ENCODE measurements at regions not wholly inside any gene's neighbourhood (a gene's known extent, or its start where the extent isn't known, plus 50 kb on each side); places are given as distances from the start of the nearest gene placed in this dataset.
A peak's percentile ranks its signal among the peaks of the same experiment; 100 is the strongest.
"Not testable (repeated sequence)": the region's sequence is repeated elsewhere in the genome, so short reads cannot be mapped to it uniquely, and the experiment has no call there.

DNA sequence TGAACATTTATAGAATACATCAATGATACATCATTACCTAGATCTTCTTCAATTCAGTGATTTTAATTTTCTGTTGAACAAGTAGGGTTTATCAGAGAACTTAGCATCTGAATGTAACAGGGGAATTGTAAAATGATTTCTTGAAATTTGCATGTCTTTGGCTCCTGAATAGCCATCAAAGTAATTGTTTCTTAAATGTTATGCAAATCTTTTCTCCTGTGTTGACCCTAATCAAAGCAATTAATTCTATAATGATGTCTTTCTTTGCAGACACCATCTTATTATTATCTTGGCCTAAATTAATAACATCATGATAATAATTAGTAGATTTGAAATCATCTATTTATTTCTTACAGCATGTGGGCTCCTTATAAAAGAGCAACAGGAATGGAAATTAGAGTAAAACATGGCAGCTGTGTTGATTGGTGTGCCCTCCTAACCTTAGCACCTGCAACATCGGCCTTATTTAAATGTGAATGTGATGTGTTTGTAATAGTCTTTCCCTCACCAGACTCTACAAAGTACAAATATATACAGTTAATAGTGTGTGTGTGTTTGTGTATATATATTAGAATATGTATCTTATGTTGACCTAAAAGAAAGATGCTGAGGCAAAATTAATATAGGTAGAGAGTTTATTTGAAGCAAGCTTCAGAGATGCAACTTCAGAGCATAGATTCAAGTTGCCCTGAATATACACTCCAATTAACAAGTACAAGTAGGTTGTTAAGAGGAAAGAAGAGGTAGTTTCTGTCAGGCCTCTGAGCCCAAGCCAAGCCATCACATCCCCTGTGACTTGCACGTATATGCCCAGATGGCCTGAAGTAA lies 328.0 kb upstream of the TECRL start:
- FAIRE-seq (no peak), DNase-seq (ENCODE audit: low spot score) (no peak)

DNA sequence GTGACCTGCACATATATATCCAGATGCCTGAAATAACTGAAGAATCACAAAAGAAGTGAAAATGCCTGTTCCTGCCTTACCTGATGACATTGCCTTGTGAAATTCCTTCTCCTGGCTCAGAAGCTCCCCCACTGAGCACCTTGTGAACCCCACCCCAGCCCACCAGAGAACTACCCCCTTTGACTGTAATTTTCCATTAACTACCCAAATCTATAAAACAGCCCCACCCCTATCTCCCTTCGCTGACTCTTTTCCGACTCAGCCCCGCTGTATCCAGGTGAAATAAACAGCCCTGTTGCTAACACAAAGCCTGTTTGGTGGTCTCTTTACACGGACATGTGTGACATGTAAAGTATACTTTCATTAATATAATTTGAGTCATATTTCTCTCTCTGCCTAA lies 320.3 kb upstream of the TECRL start:
- no peak for FAIRE-seq
- DNase-seq (ENCODE audit: low spot score), result no peak

DNA sequence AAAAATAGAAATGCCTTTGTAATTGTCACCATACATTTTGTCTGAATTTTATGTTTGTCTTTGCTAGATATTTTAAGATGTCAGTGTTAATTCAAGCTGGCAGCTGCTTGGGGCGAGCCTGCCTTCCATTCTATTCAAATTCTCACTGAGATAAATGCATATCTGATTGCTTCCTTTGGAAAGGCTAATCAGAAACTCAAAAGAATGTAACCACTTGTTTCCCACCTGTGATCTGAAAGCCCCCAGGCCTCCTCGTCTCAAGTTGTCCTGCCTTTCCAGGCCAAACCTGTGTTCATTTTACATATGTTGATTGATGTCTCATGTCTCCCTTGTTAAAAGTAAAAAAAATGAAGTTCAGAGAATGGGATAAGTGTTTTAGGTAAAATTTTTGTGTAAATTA lies 318.7 kb upstream of the TECRL start:
- no peak for FAIRE-seq
- DNase-seq (ENCODE audit: low spot score), result no peak

DNA sequence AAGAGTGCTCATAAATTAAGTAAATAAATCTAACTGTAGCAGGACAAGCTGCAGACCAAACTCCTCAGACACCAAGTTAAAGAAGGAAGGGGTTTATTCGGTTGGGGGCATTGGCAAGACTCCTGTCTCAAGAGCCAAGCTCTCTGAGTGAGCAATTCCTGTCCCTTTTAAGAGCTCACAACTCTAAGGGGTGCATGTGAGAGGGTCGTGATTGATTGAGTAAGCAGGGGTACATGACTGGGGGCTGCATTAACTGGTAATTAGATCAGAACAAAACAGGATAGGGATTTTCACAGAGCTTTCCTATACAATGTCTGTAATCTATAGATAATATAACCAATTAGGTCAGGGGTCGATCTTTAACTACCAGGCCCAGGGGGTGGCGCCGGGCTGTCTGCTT lies 318.1 kb upstream of the TECRL start:
- not testable (repeated sequence) for FAIRE-seq; DNase-seq (ENCODE audit: low spot score)

DNA sequence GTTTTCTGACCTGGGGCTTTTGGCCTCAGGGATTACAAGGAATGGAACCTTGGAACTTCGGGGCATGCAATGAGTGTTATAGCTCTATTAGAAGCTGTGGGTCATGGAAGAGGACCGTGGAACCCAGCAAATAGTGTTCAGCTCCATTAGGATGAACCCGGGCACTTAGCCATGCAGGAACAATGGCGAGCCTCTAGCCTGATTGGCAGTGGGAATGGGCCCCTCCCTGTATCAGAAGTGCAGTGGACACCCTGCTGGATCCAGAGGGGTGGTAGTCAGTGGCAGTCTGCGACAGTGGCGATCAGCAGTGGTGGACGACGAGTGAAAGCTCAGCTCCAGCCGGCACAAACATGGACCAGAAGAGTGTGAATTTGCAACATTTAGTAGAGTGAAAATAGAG lies 315.4 kb upstream of the TECRL start:
- FAIRE-seq, result no peak
- DNase-seq (ENCODE audit: low spot score), result no peak

DNA sequence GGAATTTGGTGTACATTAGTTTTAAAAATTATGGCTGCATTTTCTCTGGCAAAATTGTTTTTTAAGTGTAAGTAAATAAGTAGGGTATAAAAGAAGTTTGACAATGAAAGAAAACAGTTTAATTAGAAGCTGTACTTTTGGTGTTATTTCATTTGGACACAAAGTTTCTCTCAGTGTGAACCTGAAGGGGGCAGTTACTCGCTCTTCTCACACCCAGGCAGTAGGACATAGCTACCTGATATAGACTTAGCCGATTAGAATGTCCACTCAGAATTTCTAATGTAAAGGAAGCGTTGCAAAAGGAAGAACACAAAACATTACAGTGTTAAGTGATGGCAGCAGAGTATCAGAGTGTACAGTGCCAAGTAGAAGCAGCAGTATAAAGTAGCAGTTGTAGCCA lies 311.9 kb upstream of the TECRL start:
- no peak for FAIRE-seq
- no peak for DNase-seq (ENCODE audit: low spot score)

DNA sequence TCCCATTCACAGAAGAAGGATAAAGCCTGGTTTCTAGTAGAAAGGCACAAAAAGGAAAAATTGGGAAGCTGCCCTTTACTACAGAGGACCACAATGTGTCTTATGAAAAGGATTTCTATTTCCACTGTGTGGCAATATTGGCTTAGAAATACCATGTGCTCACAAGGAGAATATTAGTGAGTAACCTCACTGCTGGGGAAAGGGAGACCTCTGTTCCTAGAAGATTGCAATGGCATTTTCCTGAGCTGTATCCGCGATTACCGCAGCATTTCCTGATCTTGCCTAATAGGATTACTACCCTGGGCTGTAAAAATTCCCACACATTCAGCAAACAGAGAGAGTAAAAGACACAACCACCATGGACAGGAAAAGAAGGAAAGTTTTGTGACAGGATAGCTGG lies 308.8 kb upstream of the TECRL start:
- peak; percentile 8 for DNase-seq (ENCODE audit: low spot score)
- no peak for FAIRE-seq

DNA sequence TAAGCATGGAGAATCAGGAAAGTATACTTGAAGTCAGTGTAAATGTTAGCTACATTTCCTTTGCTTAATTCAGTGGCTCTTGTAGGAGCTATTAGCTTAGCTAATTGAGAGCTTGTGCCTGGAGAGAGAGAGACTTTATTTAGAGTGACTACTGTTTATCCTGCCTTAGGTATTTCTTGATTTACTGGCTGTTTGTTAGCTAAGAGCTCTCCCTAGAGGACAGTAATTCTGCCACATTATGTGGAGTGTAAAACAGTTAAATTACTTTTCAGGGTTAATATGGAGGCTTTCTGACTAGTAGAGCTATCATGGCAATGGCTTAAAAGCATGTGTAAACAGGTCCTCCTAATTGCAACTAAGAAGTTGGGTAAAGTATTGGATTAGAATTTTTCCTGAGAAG lies 306.5 kb upstream of the TECRL start:
- DNase-seq (ENCODE audit: low spot score) (no peak), FAIRE-seq (no peak)

DNA sequence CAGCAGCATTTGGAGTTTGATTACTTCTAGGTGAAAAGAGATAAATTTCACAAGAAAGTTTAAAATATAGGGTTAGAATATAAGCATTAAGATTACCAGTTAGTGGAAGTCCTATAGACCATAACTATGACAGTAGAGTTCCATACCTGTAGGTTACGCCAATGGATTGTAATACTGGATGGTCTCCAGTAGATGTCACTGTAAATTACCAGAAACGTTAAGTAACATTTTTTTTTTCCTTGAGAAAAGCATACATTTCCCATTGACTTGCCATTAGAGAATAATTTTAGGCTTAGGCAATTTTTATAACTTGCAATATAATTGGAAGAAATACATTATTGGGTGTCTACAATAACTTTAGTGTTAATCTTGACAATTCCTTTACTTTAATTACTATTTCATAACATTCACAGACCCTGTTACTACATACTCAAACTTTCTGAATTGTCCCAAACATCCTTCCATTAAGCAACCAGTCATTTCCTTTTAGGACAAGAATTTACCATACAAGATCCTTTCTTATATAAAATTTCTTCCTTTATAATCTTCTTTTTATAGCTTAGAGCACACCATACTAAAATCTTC lies 304.1 kb upstream of the TECRL start:
- FAIRE-seq (no peak), DNase-seq (ENCODE audit: low spot score) (peak; percentile 21)

DNA sequence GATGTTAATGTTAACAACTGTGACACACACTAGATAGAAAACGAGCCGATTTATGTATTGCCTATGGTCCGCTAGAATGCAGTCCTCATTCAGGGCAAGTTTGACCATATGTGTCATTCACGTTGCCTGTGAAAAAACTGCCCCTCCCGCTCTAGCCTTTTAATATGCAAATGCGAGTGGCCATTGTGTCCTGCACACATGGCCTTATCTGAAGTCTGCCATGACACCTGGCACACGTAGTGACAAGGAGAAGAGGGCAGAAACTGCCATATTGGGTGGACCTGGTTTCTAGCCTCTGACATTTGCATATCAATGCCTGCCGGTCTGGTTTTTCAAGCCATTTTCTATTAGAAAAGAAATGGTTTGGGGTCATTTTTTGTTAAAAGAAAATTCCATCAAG lies 303.3 kb upstream of the TECRL start:
- FAIRE-seq, result no peak

DNA sequence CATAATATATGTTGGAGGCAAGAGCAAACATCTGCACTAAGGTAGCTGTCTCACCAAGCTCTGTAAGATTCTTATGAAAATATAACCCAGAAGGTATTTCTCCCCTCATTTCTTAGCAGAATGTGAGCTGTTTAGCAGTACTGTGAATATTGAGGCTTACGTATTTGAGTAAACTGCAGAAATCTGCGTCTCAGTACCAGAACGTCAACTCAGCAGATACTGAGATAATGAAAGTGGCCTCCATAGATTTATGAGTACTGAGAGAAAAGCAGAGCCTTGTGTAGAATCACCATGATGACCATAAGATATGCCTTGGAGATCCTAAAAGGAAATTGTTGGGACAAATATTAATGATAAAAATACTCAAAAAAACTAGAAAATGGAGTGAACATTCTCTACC lies 296.7 kb upstream of the TECRL start:
- FAIRE-seq, result no peak
- DNase-seq (ENCODE audit: low spot score), result no peak

More for the DNA sequence above, 303.3 kb upstream of the TECRL start:
- DNase-seq (ENCODE audit: low spot score), result no peak

DNA sequence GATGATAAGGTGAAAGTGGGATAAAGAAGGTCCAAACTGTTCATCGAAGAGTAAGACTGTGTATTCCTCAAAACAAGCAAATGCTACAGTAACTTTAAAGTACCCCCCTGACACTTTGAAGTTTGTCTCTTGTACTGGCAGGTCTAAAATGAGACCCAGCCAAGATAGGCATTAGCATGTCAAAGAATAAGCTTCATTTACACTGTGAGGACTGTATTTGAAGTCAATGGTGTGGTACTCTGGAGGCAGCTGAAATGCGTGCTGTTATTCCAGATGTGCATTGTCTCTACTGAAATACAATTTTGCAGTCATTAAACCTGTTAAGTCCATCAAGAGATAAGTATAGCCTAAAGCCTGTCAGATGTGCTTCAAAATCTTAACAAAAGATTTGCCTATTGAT lies 288.9 kb upstream of the TECRL start:
- DNase-seq (ENCODE audit: low spot score) (no peak), FAIRE-seq (no peak)

DNA sequence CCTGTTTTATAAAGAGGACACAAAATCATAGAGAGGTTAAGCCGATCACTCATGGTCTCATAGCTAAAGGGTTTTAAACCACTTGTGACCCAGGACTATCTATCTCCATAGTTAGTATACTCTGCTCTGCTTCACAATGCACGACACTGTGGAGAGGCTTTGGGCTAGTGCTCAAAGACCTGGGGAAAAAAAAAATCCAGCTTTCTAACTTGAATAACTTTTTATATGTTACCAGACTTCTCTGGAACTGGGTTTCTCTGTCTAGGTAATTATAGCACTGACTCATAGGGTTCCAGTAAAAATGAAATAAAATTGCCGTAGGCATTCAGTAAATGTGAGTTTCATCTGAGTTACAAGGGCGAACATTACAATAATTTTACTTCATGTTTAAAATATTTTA lies 273.7 kb upstream of the TECRL start:
- DNase-seq (ENCODE audit: low spot score) (no peak), FAIRE-seq (no peak)

DNA sequence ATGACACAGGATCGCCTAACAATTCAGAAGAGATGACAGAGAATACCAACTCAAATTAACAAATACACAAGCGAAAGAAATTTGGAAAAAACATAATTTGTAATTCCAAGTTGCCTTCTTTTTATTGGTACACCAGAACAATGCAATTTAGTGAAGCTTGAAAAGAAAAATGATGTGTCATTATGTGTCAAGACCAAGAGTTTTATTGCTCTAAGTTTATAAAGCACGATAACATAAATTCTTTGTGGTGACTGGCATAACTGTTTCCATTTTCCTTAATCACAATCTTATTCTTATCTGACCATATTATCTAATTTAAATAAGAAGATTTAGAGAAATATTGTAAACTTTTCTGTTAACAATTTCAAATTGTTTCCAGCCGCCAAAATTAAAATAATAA lies 273.2 kb upstream of the TECRL start:
- no peak for FAIRE-seq

DNA sequence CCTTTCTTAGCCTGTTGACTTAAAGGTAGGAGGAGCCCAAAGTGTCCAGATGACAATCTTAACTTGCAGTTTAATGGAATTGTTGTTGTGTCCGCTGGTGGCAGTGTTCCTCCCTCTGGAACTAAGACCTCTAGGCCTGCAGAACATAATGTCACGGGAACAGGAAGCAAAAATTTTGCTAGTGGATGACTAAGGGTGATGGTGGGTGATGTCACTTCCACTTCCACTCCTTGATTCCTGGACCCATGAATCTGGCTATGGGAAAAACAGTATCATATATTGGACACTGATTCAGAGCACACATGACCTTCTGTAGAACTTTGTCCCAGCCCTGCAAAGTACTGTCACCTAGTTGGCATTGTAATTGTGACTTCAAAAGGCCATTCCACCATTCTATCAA lies 263.9 kb upstream of the TECRL start:
- FAIRE-seq; DNase-seq (ENCODE audit: low spot score): not testable (repeated sequence)

More for the DNA sequence above, 273.2 kb upstream of the TECRL start:
- no peak for DNase-seq (ENCODE audit: low spot score)

DNA sequence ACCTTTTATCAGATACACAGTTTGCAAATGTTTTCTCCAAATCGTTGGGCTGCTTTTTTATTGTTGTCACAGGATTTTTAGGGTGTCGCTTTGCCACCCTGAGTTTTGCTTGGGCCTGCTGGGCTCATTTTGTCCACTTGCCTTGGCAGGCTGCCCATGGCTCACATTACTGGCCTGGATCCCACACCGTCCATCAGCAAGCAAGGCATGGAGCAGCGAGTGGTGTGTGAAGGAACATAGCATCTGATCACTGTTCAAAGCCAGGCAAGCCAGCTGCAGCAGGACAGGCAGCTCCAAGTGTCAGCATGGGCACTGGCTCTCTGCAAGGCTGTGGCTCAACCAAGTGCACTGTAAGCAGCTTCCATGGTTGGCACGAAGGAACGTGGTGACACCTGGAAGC lies 261.4 kb upstream of the TECRL start:
- peak; percentile 23 for FAIRE-seq
- DNase-seq (ENCODE audit: low spot score), result no peak

DNA sequence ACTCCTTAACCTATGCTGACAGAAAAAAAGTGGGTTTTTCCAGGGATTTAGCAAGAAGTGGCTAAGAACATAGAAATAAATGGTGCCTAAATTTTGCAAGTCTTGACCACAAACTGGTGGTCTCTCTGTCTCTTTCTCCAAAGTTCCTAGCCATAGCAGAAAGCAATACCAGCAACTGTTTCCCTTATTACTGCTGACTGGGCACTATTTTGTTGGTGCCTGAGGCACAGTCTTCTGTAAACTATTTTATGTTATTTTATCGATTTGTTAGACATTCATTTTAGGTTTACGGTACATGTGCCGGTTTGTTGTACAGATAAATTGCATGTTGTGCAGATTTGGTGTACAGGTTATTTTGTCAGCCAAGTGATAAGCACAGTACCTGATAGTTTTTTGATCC lies 234.6 kb upstream of the TECRL start:
- FAIRE-seq, result no peak
- DNase-seq (ENCODE audit: low spot score), result no peak

DNA sequence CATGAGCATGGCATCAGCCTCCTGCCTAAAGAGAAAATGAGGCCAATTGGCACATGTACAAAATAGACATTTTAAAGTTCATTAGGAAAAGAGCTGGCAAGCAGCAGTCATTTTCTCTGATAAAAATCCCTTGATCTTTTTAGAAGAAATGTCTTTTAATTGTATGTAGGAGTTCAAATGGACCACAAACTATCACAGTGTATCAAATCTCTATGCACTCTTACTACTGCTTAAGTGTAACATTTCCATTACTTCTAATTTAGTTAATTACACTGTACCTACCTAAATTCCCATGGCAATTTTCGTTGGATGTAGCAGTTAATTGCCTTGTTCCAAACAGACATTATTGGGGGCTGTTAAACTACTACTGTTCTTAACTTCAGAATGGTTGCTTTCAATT lies 233.7 kb upstream of the TECRL start:
- FAIRE-seq (no peak), DNase-seq (ENCODE audit: low spot score) (no peak)

DNA sequence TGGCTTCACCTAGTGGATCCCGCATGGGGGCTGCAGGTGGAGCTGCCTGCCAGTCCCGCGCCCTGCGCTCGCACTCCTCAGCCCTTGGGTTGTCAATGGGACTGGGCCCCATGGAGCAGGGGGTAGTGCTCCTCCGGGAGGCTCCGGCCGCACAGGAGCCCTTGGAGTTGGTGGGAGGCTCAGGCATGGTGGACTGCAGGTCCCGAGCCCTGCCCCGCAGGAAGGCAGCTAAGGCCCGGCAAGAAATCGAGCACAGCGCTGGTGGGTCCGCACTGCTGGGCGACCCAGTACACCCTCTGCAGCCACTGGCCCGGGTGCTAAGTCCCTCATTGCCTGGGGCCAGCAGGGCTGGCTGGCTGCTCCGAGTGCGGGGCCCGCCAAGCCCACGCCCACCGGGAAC lies 231.2 kb upstream of the TECRL start:
- not testable (repeated sequence) for FAIRE-seq; DNase-seq (ENCODE audit: low spot score)

DNA sequence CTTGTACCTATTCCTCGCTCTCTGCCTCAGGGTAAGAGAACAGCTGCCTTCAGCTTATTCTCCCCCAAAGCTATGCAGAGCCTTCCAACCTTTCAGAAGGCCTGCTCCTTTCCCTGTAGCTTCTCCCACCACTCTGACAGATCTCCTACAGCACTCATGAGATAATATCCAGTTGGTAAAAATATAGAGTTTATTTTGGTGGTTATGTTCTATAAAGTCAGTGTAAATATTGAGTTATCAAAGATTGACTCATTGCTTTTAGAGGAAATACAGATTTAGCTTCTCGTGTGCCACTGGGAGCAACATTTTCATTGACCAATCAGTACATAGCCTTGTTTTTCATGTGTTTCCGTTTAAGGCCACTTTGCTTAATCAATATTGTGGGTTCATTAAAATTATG lies 216.2 kb upstream of the TECRL start:
- no peak for DNase-seq (ENCODE audit: low spot score)
- no peak for FAIRE-seq

DNA sequence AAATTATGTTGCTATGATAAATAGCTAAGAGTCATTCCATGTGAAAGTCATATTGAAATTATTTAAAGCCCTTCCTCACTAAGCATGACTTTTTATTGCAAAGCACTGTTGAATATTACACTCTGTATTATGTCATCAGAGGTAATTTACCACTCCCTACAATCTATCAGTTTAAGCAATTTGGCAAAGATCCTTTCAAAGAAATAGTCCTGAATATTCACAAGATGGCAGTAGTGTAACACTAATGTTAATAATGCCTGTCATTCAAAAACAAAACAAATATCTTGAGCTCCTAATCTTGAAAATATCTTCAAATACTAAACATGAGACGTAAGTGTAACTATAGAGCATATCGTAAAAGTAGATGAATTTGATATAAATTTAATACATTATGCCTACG lies 208.6 kb upstream of the TECRL start:
- peak; percentile 18 for DNase-seq (ENCODE audit: low spot score)
- FAIRE-seq, result no peak

DNA sequence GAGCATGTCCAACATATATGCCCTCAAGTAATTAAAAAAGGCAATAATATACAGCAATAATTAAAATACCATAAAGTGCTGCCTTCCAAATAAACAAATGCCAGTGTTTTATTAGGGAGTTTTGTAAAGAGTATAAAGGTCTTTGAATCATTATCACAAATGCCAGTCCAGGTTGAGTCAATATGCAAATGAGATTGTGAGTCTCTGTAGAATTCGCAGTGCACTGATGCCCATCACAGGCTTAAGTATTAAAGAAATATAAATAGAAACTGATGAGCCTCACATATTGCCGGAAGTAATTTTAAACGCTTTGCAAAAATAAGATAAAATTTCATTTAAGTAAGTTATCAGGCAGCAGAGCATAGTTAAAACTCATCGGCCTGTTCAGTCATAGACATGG lies 205.0 kb upstream of the TECRL start:
- no peak for DNase-seq (ENCODE audit: low spot score)

DNA sequence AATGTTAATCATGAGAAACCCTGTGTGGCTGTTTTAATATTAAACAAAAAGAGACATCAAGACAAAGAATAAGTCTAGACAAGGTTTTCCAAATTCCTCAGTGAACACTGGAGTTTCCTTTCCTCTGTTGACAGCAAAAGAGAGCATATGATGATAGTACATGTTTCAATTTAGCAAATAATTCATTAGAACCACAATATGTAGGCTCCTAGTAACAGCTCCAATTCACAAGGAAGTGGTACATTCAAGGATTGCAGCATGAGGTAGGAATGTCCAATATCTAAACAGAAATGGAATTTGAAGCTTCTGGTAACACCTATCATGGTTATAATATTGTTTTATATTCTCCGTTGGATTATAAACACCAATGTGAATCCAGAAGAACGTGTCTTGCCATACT lies 203.8 kb upstream of the TECRL start:
- FAIRE-seq (no peak), DNase-seq (ENCODE audit: low spot score) (no peak)

More for the DNA sequence above, 205.0 kb upstream of the TECRL start:
- FAIRE-seq, result no peak

Data from urothelium cell line (cell line).